Mucosa of descending colon (tissue), 3 donors: ENCODE measurements at regions not wholly inside any gene's neighbourhood (a gene's known extent, or its start where the extent isn't known, plus 50 kb on each side); places are given as distances from the start of the nearest gene placed in this dataset.

Experiments used
- ATAC-seq: fragments of 200-7000 bp; cut with Tn5 transposase; one replicate; pipeline ENCODE4 v1.9.1; 2020; ENCODE audit warnings: mild to moderate bottlenecking, moderate library complexity
- DNase-seq, 3 donors: peaks; one replicate each; pipeline ENCODE4 v3.0.0-alpha.2; 2020
- H3K36me3 ChIP-seq: fragments of 200-600 bp; one replicate; pipeline ENCODE4 v1.8.0; 2021; ENCODE audit warnings: low read depth, mild to moderate bottlenecking
- H3K4me1 ChIP-seq: fragments of 200-600 bp; one replicate; pipeline ENCODE4 v1.8.0; 2021; ENCODE audit warnings: low read depth, mild to moderate bottlenecking
- H3K4me3 ChIP-seq: fragments of 200-600 bp; one replicate; pipeline ENCODE4 v1.8.0; 2021; ENCODE audit warnings: mild to moderate bottlenecking
- H3K9me3 ChIP-seq: fragments of 200-600 bp; one replicate; pipeline ENCODE4 v1.8.0; 2021; ENCODE audit warnings: mild to moderate bottlenecking
- intact Hi-C, 2 donors: fragments of 100-400 bp; cut with DNase I in 1 of 2; cut with micrococcal nuclease in 1 of 2; formaldehyde crosslinking; loops; one replicate each; pipeline versions ENCODE4 v1.11.0 to v1.11.1; 2022; cut with DNase I, micrococcal nuclease
- TF ChIP-seq, protein P1 (sequence below): fragments of 200-600 bp; IDR thresholded peaks from one replicate; pipeline ENCODE4 v1.8.0; 2022; ENCODE audit warnings: antibody characterized with exemption, mild to moderate bottlenecking
- donor health status: DM: no; HTN: no; CAD: no; lungs with moderate emphysema.
- donor health status: DM: no; HTN: no; CAD: no.
- donor health status: DM: no; HTN: yes; CAD: no.

DNA sequence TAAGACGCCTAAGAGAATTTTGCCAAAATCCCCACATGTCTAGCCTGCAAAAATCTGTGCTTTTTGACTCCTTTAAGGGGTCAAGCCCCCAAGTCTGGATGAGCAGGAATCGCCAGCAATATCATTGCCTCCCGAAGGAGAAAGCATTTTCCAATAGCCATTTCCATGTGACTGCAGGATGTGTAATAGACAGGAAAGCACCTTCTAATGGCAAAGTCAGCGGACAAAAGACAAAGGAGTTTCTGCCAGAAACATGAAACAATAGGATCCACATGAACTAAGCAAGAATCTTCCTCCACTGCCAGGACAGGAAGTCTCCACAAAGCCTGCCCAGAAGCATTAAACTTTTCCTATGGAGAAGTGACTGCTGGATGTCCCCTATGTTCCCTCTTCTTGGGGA lies 177.1 kb upstream of the PCSK5 start:
- intact Hi-C loops = no loop called here
- DNase-seq (no peak), ATAC-seq (no peak)
- no peaks in the 10 kb centered on the region for H3K36me3 ChIP-seq
- no peaks in the 10 kb centered on the region for H3K4me1 ChIP-seq
- no peaks in the 10 kb centered on the region for H3K9me3 ChIP-seq
- TF ChIP-seq, protein P1, sequence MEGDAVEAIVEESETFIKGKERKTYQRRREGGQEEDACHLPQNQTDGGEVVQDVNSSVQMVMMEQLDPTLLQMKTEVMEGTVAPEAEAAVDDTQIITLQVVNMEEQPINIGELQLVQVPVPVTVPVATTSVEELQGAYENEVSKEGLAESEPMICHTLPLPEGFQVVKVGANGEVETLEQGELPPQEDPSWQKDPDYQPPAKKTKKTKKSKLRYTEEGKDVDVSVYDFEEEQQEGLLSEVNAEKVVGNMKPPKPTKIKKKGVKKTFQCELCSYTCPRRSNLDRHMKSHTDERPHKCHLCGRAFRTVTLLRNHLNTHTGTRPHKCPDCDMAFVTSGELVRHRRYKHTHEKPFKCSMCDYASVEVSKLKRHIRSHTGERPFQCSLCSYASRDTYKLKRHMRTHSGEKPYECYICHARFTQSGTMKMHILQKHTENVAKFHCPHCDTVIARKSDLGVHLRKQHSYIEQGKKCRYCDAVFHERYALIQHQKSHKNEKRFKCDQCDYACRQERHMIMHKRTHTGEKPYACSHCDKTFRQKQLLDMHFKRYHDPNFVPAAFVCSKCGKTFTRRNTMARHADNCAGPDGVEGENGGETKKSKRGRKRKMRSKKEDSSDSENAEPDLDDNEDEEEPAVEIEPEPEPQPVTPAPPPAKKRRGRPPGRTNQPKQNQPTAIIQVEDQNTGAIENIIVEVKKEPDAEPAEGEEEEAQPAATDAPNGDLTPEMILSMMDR = no peak
- H3K4me3 ChIP-seq = no peak overlapping the region

DNA sequence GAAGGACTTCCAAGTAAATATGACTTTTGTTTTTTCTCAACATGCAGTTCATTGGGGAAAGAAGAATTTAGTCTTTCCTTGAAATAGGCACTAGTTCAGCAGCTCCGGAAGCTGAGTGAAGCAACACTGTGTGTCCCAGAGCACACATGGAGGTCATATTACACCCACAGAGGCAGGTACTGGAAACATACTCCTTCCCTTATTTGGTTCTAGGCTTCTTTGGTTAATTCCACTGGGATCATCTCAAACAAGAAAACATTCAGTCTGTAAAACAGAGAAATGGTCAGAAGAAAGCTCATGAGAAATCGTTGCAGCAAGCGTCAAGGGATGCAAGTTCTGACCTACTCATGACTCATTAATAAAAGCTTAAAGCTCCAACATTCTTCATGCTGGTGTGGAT lies 175.1 kb upstream of the PCSK5 start:
- Histone ChIP-seq H3K36me3 (no peaks in the 10 kb centered on the region), H3K4me3 (no peak overlapping the region), H3K9me3 (no peaks in the 10 kb centered on the region), H3K4me1 (no peaks in the 10 kb centered on the region)
- DNase-seq = no peak
- no peak for ATAC-seq
- TF ChIP-seq, protein P1 = no peak
- intact Hi-C loops = no loop called here

DNA sequence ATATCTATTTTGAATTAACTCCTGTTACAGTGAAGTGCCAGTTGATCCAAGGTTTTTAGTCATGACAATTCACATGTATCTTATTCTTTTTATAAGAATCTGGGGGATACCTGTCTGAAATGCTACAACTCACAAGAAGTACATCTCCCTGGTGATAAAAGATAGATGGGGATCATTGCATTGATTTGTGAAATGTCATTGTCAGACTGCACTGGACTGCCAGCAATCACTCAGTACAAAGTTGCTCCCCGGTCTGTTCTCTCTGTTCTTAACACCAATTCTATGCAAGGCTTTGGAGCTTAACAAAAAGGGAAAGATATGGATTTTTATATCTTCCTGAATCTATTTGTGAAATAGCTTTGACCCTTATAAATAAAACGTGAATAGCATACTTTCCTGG lies 171.8 kb upstream of the PCSK5 start:
- intact Hi-C loops = no loop called here
- DNase-seq (no peak), ATAC-seq (no peak)
- no peak overlapping the region for H3K4me3 ChIP-seq
- TF ChIP-seq, protein P1 = no peak
- H3K4me1 ChIP-seq = no peaks in the 10 kb centered on the region
- H3K36me3 ChIP-seq = no peaks in the 10 kb centered on the region
- no peaks in the 10 kb centered on the region for H3K9me3 ChIP-seq

DNA sequence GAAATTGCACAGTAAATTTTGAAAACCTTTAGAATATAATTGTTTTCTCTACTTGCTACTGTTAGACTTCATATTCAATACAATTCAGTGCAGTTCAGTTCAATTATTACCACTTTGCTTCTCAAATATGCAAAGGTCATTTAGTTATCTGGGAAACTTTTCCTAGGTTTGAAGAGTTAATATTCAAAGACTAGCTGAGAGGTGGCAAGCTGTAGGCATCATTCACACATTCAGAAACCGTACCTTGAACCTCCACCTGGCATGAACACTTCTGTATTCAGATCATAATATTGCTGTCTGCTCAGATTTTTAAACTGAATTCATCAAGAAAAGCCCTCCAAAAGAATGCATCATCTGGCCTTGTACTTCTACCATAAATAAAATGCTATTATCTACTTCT lies 162.1 kb upstream of the PCSK5 start:
- no peak for DNase-seq
- TF ChIP-seq, protein P1 = no peak

DNA sequence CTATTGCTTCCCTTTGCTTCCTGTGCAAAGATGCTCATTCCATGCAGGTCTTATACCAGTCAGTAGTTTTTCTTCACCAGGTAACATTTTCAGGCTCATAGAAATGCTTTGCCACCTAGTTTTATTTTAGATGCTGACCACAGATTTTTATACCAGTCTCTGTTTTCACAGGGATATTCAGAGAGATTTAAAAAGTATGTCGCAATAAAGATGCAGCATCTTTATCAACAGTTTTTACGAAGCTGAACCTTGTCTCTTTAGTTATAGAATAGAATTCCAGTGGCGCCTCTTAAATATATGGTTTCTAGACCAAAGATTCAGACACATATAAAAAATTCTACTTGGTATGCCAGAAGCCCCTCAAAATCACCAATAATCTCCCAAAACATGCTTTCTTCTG lies 155.7 kb upstream of the PCSK5 start:
- TF ChIP-seq, protein P1 = no peak
- no peaks in the 10 kb centered on the region for H3K36me3 ChIP-seq
- no peak overlapping the region for H3K4me3 ChIP-seq
- H3K4me1 ChIP-seq = no peaks in the 10 kb centered on the region
- H3K9me3 ChIP-seq = no peaks in the 10 kb centered on the region
- ATAC-seq = no peak
- intact Hi-C loops = no loop called here
- no peak for DNase-seq

More for the DNA sequence above, 162.1 kb upstream of the PCSK5 start:
- no peaks in the 10 kb centered on the region for H3K9me3 ChIP-seq
- H3K36me3 ChIP-seq = no peaks in the 10 kb centered on the region
- H3K4me3 ChIP-seq = no peak overlapping the region
- no peak for ATAC-seq
- intact Hi-C loops = no loop called here
- H3K4me1 ChIP-seq = no peaks in the 10 kb centered on the region

DNA sequence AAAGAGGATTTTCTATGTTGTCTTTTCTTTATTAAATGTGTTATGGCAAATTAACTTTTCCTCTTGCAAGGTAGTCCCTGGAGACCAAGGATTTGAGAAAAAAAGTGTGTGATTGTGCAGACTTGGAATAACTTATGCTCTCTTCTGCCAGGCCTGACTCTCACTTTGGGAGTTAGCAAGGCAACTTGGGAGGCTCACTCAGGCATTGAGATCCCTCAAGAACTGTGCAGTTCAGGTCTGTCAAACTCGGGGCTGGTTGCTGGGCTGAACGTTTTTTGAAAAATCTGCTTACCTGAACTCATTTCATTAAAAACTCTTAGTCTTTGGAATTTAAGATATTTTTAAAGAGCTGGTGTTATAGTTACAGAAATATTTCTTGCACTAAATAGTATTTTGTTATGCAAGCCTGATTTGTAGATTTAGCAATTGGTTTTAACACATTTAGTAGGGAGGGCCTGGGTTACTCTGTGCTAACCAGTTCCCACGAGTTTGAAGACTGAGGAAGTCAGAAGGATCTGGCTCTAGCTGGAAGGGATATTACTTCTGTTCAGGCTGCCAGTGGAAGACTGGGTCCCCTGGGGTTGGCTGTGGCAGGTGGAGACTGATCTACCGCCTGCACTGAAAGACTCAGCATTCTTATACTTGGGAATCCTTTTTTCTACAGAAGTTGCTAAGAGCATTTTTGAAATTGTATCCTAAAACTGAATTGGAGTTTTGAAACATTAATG lies 150.4 kb upstream of the PCSK5 start:
- no peaks in the 10 kb centered on the region for H3K36me3 ChIP-seq
- intact Hi-C loops = no loop called here
- no peak for DNase-seq
- no peak overlapping the region for H3K4me3 ChIP-seq
- H3K4me1 ChIP-seq = no peaks in the 10 kb centered on the region
- TF ChIP-seq, protein P1 = no peak
- no peak for ATAC-seq
- no peaks in the 10 kb centered on the region for H3K9me3 ChIP-seq
